ENCODE measurements at regions not wholly inside any gene's neighbourhood (a gene's known extent, or its start where the extent isn't known, plus 50 kb on each side); places are given as distances from the start of the nearest gene placed in this dataset.

- TF ChIP-seq CTCF (IDR thresholded peaks at IDR 0.05; ENCODE audit: control extremely low read depth, extremely low read depth) = no peak
- 49 to 65% methylated on average over 4 of the region's 4 CpGs for WGBS, 2 donors
- Histone ChIP-seq H3K9ac (ENCODE audit: insufficient read depth in 1 of 2, low read length in 2 of 2) (no peak overlapping the region), H3K4me1 (ENCODE audit: control insufficient read depth in 5 of 5, insufficient read depth in 5 of 5, low read length in 5 of 5) (peaks cover 0 to 3% (median 0%) of the 10 kb centered on the region in 5 donors), H3K9me3 (ENCODE audit: control insufficient read depth in 4 of 4, insufficient read depth in 3 of 4, low read length in 3 of 4) (peaks cover 0 to 3% (median 0%) of the 10 kb centered on the region in 4 donors), H3K27me3 (ENCODE audit: control insufficient read depth in 3 of 3, insufficient read depth in 3 of 3, low read length in 2 of 3) (no peaks in the 10 kb centered on the region), H3K36me3 (ENCODE audit: control insufficient read depth in 4 of 4, insufficient read depth in 4 of 4, low read length in 4 of 4) (no peaks in the 10 kb centered on the region), H3K27ac (ENCODE audit: low read depth in 1 of 2, low read length in 1 of 2) (no peak overlapping the region), H3K4me3 (no peak overlapping the region)
- ATAC-seq (ENCODE audit: insufficient read depth, low FRiP score) (no peak), DNase-seq (no peak)
Measured at GRCh38 chr4:84051639-84052038, 447.5 kb downstream of the NKX6-1 start.

DNA sequence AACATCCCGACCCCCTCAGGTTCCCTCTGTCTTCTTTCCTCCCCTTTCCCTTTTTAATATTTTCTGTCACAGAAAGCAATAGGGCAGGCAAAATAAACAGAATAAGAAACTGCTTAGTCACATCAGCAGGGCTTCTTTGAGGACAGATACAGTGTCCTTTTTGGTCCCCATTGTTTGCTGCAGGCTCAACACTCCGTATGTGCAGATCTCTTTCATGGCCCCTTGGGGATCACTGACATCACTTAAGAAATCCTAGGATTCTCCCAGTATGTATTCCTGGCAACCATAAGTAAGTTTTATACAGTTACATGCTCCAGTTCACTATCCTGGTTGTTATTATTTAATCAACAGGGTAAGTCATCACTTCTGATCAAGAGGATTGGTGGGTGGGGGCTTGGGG is 448.0 kb downstream of the NKX6-1 start:
- WGBS, 2 donors = 59 to 70% methylated on average over 2 of the region's 2 CpGs
- ATAC-seq (ENCODE audit: insufficient read depth, low FRiP score) (no peak), DNase-seq (no peak)
- TF ChIP-seq CTCF (IDR thresholded peaks at IDR 0.05; ENCODE audit: control extremely low read depth, extremely low read depth) = no peak
- H3K27me3 ChIP-seq (ENCODE audit: control insufficient read depth in 3 of 3, insufficient read depth in 3 of 3, low read length in 2 of 3) = no peaks in the 10 kb centered on the region
- H3K36me3 ChIP-seq (ENCODE audit: control insufficient read depth in 4 of 4, insufficient read depth in 4 of 4, low read length in 4 of 4) = no peaks in the 10 kb centered on the region
- peaks cover 0 to 3% (median 0%) of the 10 kb centered on the region in 5 donors for H3K4me1 ChIP-seq (ENCODE audit: control insufficient read depth in 5 of 5, insufficient read depth in 5 of 5, low read length in 5 of 5)
- H3K9me3 ChIP-seq (ENCODE audit: control insufficient read depth in 4 of 4, insufficient read depth in 3 of 4, low read length in 3 of 4) = peaks cover 0 to 2% (median 0%) of the 10 kb centered on the region in 4 donors
- H3K9ac ChIP-seq (ENCODE audit: insufficient read depth in 1 of 2, low read length in 2 of 2) = no peak overlapping the region
- no peak overlapping the region for H3K4me3 ChIP-seq
- H3K27ac ChIP-seq (ENCODE audit: low read depth in 1 of 2, low read length in 1 of 2) = no peak overlapping the region

DNA sequence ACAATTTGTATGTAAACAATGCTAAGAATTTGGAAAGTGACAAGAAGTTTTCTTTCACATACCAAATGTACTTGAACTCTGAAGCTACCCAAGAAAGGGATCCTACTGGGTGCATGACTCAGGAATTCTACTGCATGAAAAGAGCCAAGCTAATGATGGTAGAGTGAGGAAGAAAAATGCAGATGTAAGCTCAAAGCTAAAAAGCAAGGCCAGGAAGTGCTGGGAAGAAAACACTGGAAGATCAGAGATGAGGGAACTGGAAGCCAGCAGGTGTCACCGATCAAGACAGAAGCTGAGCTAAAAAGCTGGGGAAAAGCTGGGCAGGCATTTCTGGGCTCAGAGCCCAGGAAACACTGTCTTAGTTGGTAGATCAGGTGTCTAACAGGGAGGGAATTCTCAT is 449.1 kb downstream of the NKX6-1 start:
- no peak for TF ChIP-seq CTCF (IDR thresholded peaks at IDR 0.05; ENCODE audit: control extremely low read depth, extremely low read depth)
- 10 to 18% methylated on average over 1 of the region's 1 CpG for WGBS, 2 donors
- no peaks in the 10 kb centered on the region for H3K36me3 ChIP-seq (ENCODE audit: control insufficient read depth in 4 of 4, insufficient read depth in 4 of 4, low read length in 4 of 4)
- no peak overlapping the region for H3K27ac ChIP-seq (ENCODE audit: low read depth in 1 of 2, low read length in 1 of 2)
- no peak for ATAC-seq (ENCODE audit: insufficient read depth, low FRiP score)
- no peak overlapping the region for H3K4me3 ChIP-seq
- H3K27me3 ChIP-seq (ENCODE audit: control insufficient read depth in 3 of 3, insufficient read depth in 3 of 3, low read length in 2 of 3) = no peaks in the 10 kb centered on the region
- H3K9ac ChIP-seq (ENCODE audit: insufficient read depth in 1 of 2, low read length in 2 of 2) = no peak overlapping the region
- peak in 2 of 3 donors; percentile 27 to 42 for DNase-seq
- H3K4me1 ChIP-seq (ENCODE audit: control insufficient read depth in 5 of 5, insufficient read depth in 5 of 5, low read length in 5 of 5) = peaks cover 0 to 3% (median 0%) of the 10 kb centered on the region in 5 donors
- H3K9me3 ChIP-seq (ENCODE audit: control insufficient read depth in 4 of 4, insufficient read depth in 3 of 4, low read length in 3 of 4) = peaks cover 0 to 2% (median 0%) of the 10 kb centered on the region in 4 donors

GRCh38 chr4:84046551-84046950 is 452.5 kb downstream of the NKX6-1 start:
- no peak for TF ChIP-seq CTCF (IDR thresholded peaks at IDR 0.05; ENCODE audit: control extremely low read depth, extremely low read depth)
- WGBS, 2 donors = 61 to 77% methylated on average over 5 of the region's 5 CpGs
- H3K9me3 ChIP-seq (ENCODE audit: control insufficient read depth in 4 of 4, insufficient read depth in 3 of 4, low read length in 3 of 4) = peaks cover 0 to 4% (median 0%) of the 10 kb centered on the region in 4 donors
- peak in 2 of 3 donors; percentile 86 to 90 for DNase-seq
- H3K4me3 ChIP-seq = no peak overlapping the region
- H3K27ac ChIP-seq (ENCODE audit: low read depth in 1 of 2, low read length in 1 of 2) = no peak overlapping the region
- H3K9ac ChIP-seq (ENCODE audit: insufficient read depth in 1 of 2, low read length in 2 of 2) = no peak overlapping the region
- H3K27me3 ChIP-seq (ENCODE audit: control insufficient read depth in 3 of 3, insufficient read depth in 3 of 3, low read length in 2 of 3) = no peaks in the 10 kb centered on the region
- ATAC-seq (ENCODE audit: insufficient read depth, low FRiP score) = no peak
- H3K4me1 ChIP-seq (ENCODE audit: control insufficient read depth in 5 of 5, insufficient read depth in 5 of 5, low read length in 5 of 5) = peaks cover 0 to 3% (median 0%) of the 10 kb centered on the region in 5 donors
- no peaks in the 10 kb centered on the region for H3K36me3 ChIP-seq (ENCODE audit: control insufficient read depth in 4 of 4, insufficient read depth in 4 of 4, low read length in 4 of 4)

Data from lung (tissue), 11 donors.